ENCODE measurements at regions not wholly inside any gene's neighbourhood (a gene's known extent, or its start where the extent isn't known, plus 50 kb on each side); places are given as distances from the start of the nearest gene placed in this dataset.

DNA sequence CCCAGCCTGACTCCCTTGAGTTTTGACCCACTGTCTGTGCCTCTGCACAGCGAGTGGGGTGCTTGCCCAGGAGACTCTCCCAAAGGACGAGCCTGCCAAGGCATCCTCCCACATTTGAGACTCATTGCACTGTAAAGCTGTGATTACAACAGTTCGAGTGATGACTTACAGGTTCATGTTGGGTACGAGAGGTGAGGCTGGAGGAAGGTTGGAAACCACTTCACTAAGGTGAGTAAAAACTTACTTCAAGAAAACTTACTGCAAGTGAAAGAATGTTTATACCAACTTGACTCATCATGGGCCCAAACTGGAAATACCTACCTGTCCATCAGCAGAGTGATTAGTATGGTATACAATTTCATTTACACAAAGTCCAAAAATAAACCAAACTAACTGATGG, 360.1 kb upstream of the CDH11 start:
- no peaks in the 10 kb centered on the region for H3K4me1 ChIP-seq (ENCODE audit: control insufficient read depth, insufficient read depth, low read length)
- no peaks in the 10 kb centered on the region for H3K36me3 ChIP-seq (ENCODE audit: control insufficient read depth, insufficient read depth, low read length)
- H3K9me3 ChIP-seq (ENCODE audit: control insufficient read depth, insufficient read depth, low read length) = no peaks in the 10 kb centered on the region
- no peak overlapping the region for H3K4me3 ChIP-seq (ENCODE audit: low read depth, low read length)
- H3K9ac ChIP-seq (ENCODE audit: low read depth, low read length) = no peak overlapping the region
- H3K27ac ChIP-seq (ENCODE audit: low read depth, low read length) = no peak overlapping the region
- H3K27me3 ChIP-seq (ENCODE audit: control insufficient read depth, insufficient read depth, low read length) = no peaks in the 10 kb centered on the region; the same call in 1 of the 2 replicates

DNA sequence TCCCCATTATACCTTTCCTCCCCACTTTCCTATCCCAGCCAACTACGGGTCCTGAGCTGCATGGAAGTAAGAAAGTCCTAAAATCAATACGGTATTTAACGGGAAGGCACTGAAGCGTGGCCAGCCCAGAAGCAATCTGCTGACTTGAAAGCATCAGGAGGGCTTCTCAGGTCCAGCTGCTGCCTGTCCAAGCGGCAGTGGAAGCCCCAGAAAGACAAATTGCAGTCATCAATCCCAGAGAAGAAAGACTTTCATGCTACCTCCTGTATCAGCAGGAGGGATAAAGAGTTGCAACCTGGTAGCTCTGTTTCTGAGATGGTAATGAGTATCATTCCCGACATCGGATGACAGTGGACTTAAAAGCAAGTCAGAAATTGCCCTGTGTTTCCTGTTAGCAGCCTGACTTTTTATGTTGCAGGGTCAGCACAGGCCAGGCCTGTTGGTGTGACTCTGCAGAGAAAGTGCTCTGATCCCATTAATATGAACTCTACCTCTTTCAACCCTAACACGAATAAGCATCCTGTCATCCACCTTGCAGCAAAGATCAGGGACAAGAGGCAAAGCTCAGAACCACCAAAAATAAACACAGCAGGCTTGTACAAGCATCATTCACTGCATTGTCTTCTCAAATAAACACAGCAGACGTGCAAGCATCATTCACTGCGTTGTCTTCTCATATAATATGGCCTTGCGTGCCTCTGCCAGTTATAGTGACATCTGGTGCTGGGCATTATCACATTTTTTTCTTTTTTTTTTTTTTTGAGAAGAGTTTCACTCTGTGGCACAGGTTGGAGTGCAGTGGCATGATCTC, 358.6 kb upstream of the CDH11 start:
- Histone ChIP-seq H3K9ac (ENCODE audit: low read depth, low read length) (no peak overlapping the region), H3K27me3 (ENCODE audit: control insufficient read depth, insufficient read depth, low read length) (no peaks in the 10 kb centered on the region; the same call in 1 of the 2 replicates), H3K36me3 (ENCODE audit: control insufficient read depth, insufficient read depth, low read length) (no peaks in the 10 kb centered on the region), H3K9me3 (ENCODE audit: control insufficient read depth, insufficient read depth, low read length) (no peaks in the 10 kb centered on the region), H3K4me3 (ENCODE audit: low read depth, low read length) (no peak overlapping the region), H3K27ac (ENCODE audit: low read depth, low read length) (no peak overlapping the region), H3K4me1 (ENCODE audit: control insufficient read depth, insufficient read depth, low read length) (0 out of 2 replicates have a peak, but pooled peaks cover 2% of the 10 kb centered on the region)

DNA sequence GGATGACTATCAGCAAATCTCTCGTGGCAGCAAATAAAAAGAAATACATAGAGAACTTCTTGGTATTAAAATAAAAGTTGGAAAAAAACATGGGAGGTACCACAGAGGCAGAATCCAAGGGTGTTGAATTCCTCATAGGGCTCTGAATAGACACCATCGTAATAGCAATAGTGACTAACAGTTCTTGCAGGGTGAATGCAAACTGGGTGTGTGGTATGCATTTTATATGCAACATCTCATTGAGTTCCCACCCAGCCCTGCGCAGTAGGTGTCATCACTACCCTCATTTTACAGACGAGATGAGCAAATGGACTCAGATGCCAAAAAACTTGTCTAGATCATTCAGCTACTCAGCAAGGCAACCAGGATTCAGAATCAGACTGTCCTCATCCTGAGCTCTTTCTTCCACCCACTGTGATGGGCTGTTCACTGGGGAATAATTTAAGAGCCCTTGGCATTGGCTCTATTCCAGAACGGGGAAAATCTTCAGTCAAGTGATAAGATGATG, 354.6 kb upstream of the CDH11 start:
- H3K9me3 ChIP-seq (ENCODE audit: control insufficient read depth, insufficient read depth, low read length) = no peaks in the 10 kb centered on the region
- no peak overlapping the region for H3K9ac ChIP-seq (ENCODE audit: low read depth, low read length)
- no peaks in the 10 kb centered on the region; the same call in 1 of the 2 replicates for H3K27me3 ChIP-seq (ENCODE audit: control insufficient read depth, insufficient read depth, low read length)
- no peak overlapping the region for H3K27ac ChIP-seq (ENCODE audit: low read depth, low read length)
- no peak overlapping the region for H3K4me3 ChIP-seq (ENCODE audit: low read depth, low read length)
- no peaks in the 10 kb centered on the region for H3K36me3 ChIP-seq (ENCODE audit: control insufficient read depth, insufficient read depth, low read length)
- peaks cover 16% of the 10 kb centered on the region for H3K4me1 ChIP-seq (ENCODE audit: control insufficient read depth, insufficient read depth, low read length)

DNA sequence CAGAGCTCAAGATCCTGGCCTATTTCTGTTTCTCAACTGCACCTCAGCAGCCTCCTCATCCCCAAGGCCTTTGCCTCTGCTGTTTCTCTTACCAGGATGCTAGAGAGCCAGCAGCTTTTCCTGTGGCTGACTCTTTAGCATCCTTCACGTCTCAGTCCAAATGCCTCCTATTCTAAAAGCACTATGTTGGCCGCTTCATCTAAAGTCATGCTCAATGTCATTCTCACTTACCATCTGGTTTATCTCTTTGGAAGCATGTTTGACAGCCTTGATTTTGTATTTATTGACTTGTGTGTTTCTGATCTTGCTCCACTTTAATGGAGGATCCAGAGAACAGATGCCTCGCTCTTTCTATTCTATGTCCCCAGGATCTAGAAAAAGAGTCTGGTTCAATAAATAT, 351.8 kb upstream of the CDH11 start:
- no peak overlapping the region for H3K27ac ChIP-seq (ENCODE audit: low read depth, low read length)
- no peak overlapping the region for H3K4me3 ChIP-seq (ENCODE audit: low read depth, low read length)
- no peak overlapping the region for H3K9ac ChIP-seq (ENCODE audit: low read depth, low read length)
- H3K4me1 ChIP-seq (ENCODE audit: control insufficient read depth, insufficient read depth, low read length) = peaks cover 16% of the 10 kb centered on the region
- no peaks in the 10 kb centered on the region for H3K36me3 ChIP-seq (ENCODE audit: control insufficient read depth, insufficient read depth, low read length)
- H3K9me3 ChIP-seq (ENCODE audit: control insufficient read depth, insufficient read depth, low read length) = no peaks in the 10 kb centered on the region
- no peaks in the 10 kb centered on the region for H3K27me3 ChIP-seq (ENCODE audit: control insufficient read depth, insufficient read depth, low read length)

DNA sequence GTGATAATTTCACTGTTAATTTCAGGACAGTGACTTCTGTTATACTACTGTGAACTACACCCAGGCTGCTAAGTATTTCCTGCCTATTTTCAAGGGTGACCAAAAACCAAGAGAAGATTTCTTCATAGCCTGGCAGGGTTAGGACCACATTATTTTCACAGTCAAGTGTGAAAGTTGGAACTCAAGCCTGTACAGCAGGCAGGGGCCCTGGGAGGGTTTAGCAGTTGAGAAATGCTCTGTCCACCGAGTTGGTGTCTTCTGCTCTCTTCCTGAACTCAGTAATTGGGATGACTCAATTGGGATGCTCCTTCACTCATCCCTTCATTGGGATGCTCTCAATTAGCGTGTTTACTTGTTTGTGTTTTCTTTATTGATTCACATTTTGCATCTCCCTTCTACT, 347.3 kb upstream of the CDH11 start:
- Histone ChIP-seq H3K9me3 (ENCODE audit: control insufficient read depth, insufficient read depth, low read length) (no peaks in the 10 kb centered on the region), H3K9ac (ENCODE audit: low read depth, low read length) (no peak overlapping the region), H3K4me3 (ENCODE audit: low read depth, low read length) (no peak overlapping the region), H3K27ac (ENCODE audit: low read depth, low read length) (no peak overlapping the region), H3K4me1 (ENCODE audit: control insufficient read depth, insufficient read depth, low read length) (0 out of 2 replicates have a peak, but pooled peaks cover under 1% of the 10 kb centered on the region), H3K27me3 (ENCODE audit: control insufficient read depth, insufficient read depth, low read length) (no peaks in the 10 kb centered on the region), H3K36me3 (ENCODE audit: control insufficient read depth, insufficient read depth, low read length) (no peaks in the 10 kb centered on the region)

DNA sequence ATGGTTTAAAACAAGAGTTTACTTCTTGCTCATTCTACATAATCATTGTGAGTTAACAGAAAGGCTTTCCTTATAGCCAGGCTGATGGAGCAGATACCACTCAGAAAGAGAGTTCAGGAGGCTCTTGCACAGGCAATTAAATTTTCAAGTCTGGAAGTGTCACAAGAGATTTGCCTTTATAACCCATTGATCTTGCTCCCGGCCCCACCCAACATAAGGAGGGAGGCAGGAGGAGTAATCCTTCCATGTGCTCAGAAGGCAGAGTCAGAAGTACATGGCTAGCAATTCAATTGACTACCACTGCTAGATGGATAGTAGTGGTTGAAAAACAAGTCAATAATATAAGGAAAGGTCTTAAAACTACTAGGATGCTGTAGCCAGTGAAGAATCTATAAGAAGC, 346.3 kb upstream of the CDH11 start:
- Histone ChIP-seq H3K4me3 (ENCODE audit: low read depth, low read length) (no peak overlapping the region), H3K36me3 (ENCODE audit: control insufficient read depth, insufficient read depth, low read length) (no peaks in the 10 kb centered on the region), H3K9me3 (ENCODE audit: control insufficient read depth, insufficient read depth, low read length) (no peaks in the 10 kb centered on the region), H3K27ac (ENCODE audit: low read depth, low read length) (no peak overlapping the region), H3K9ac (ENCODE audit: low read depth, low read length) (no peak overlapping the region), H3K27me3 (ENCODE audit: control insufficient read depth, insufficient read depth, low read length) (no peaks in the 10 kb centered on the region), H3K4me1 (ENCODE audit: control insufficient read depth, insufficient read depth, low read length) (no peaks in the 10 kb centered on the region)

DNA sequence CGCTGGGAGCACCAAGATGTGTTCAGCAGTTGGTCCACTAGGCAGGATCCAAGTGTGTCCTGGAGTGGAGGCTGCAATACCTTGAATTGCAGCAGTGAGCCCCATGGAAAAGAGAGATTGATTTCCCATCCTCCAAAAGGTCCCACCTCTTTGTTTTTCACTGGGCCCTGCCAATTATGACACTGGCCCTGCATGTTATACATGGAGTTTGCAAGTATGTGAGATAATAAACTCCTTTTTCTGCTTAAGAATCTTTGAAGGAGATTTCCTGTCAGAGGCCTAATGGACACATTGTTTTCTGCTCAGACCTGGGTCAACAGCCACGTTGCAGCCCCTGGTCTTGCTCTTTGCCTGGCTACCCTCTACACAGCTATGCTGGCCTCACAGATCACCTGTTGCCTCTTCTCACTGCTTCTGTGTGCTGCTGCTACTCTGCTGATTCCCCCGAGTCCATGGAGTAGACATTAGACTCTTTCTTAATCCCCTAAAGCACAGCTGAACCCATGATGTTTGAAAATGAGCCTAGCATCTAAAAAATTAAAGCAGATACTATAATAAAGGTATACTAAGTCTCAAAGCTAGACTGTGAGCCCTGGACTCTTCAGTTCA, 341.9 kb upstream of the CDH11 start:
- no peak overlapping the region for H3K27ac ChIP-seq (ENCODE audit: low read depth, low read length)
- no peaks in the 10 kb centered on the region for H3K27me3 ChIP-seq (ENCODE audit: control insufficient read depth, insufficient read depth, low read length)
- H3K36me3 ChIP-seq (ENCODE audit: control insufficient read depth, insufficient read depth, low read length) = no peaks in the 10 kb centered on the region
- no peak overlapping the region for H3K9ac ChIP-seq (ENCODE audit: low read depth, low read length)
- H3K9me3 ChIP-seq (ENCODE audit: control insufficient read depth, insufficient read depth, low read length) = no peaks in the 10 kb centered on the region
- no peak overlapping the region for H3K4me3 ChIP-seq (ENCODE audit: low read depth, low read length)
- H3K4me1 ChIP-seq (ENCODE audit: control insufficient read depth, insufficient read depth, low read length) = no peaks in the 10 kb centered on the region

DNA sequence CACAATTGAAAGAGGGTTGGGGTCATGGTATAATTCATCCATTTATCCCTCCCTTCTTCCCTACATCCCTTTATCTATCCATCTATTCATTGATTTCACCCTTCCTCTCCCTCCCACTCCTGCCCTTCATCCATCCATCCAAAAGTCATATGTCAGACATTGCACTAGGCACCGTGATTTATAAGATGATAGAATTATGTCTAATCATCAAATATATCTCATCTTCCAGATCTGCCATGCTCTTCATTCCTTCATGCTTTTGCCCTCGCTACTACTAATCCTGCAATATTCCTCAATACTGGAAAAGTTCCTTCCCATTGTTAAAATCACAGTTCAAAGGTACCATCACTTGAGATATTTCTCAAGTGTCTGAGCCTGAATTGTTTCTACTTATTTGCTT, 335.2 kb upstream of the CDH11 start:
- Histone ChIP-seq H3K27me3 (ENCODE audit: control insufficient read depth, insufficient read depth, low read length) (no peaks in the 10 kb centered on the region), H3K9me3 (ENCODE audit: control insufficient read depth, insufficient read depth, low read length) (no peaks in the 10 kb centered on the region), H3K4me3 (ENCODE audit: low read depth, low read length) (no peak overlapping the region), H3K4me1 (ENCODE audit: control insufficient read depth, insufficient read depth, low read length) (no peaks in the 10 kb centered on the region), H3K27ac (ENCODE audit: low read depth, low read length) (no peak overlapping the region), H3K9ac (ENCODE audit: low read depth, low read length) (no peak overlapping the region), H3K36me3 (ENCODE audit: control insufficient read depth, insufficient read depth, low read length) (no peaks in the 10 kb centered on the region)

DNA sequence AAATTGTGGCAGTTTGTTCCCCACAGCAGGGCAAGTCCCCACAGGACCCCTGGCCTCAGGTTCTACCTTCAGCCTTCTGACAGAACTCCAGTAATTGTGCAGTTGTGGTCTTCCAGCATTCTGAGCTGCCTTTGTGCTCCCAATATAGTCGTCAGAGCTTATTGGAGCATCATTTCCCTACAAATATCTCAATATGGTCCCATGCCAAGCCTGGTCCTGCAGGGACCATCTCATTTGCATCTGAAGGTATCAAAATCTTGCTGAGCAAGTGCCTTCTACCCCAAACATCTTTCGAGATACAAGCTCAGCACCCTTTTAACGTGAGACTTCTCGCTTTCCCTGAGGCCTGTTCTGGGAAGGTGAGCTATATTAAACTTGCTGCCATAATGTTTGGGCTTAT, 333.9 kb upstream of the CDH11 start:
- Histone ChIP-seq H3K27ac (ENCODE audit: low read depth, low read length) (no peak overlapping the region), H3K9me3 (ENCODE audit: control insufficient read depth, insufficient read depth, low read length) (no peaks in the 10 kb centered on the region), H3K36me3 (ENCODE audit: control insufficient read depth, insufficient read depth, low read length) (no peaks in the 10 kb centered on the region), H3K9ac (ENCODE audit: low read depth, low read length) (no peak overlapping the region), H3K4me1 (ENCODE audit: control insufficient read depth, insufficient read depth, low read length) (no peaks in the 10 kb centered on the region), H3K27me3 (ENCODE audit: control insufficient read depth, insufficient read depth, low read length) (no peaks in the 10 kb centered on the region), H3K4me3 (ENCODE audit: low read depth, low read length) (no peak overlapping the region)

DNA sequence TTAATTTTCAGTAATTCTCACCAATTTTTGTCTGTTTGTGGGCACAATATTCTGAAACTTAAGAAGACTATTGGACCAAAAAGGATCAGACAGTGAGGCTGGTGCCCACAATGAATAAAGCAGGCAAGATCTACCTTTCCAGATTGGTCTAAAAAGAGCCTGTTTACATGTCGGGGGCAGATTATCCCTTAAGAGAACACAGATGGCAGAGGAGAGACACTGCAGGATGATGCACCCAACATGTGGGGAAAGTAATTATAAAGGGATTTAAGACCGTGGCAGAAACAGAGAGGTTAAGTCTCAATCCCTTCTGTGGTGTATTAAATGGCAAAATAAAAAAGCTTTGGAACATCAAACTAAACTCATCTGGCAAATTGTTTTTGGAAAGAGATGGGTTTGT, 331.8 kb upstream of the CDH11 start:
- Histone ChIP-seq H3K36me3 (ENCODE audit: control insufficient read depth, insufficient read depth, low read length) (no peaks in the 10 kb centered on the region), H3K27me3 (ENCODE audit: control insufficient read depth, insufficient read depth, low read length) (no peaks in the 10 kb centered on the region), H3K9me3 (ENCODE audit: control insufficient read depth, insufficient read depth, low read length) (no peaks in the 10 kb centered on the region; the same call in 1 of the 2 replicates), H3K4me1 (ENCODE audit: control insufficient read depth, insufficient read depth, low read length) (no peaks in the 10 kb centered on the region), H3K9ac (ENCODE audit: low read depth, low read length) (no peak overlapping the region), H3K4me3 (ENCODE audit: low read depth, low read length) (no peak overlapping the region), H3K27ac (ENCODE audit: low read depth, low read length) (no peak overlapping the region)

DNA sequence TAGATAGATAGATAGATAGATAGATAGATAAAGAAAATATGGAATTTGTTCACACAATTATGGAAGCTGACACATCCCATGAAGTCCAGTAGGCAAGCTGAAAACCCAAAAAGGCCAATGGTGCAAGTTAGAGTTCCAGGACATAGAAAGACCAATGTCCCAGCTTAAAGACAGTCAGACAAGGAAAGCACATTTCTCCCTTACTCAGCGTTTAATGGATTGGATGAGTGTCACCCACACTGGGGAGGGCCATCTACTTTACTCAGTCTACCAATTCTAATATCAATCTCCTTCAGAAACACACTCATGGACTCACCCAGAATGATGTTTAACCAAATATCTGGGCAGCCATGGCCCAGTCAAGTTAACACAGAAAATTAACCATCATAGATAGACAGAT, 327.7 kb upstream of the CDH11 start:
- H3K9ac ChIP-seq (ENCODE audit: low read depth, low read length) = no peak overlapping the region
- no peaks in the 10 kb centered on the region for H3K4me1 ChIP-seq (ENCODE audit: control insufficient read depth, insufficient read depth, low read length)
- no peak overlapping the region for H3K27ac ChIP-seq (ENCODE audit: low read depth, low read length)
- H3K9me3 ChIP-seq (ENCODE audit: control insufficient read depth, insufficient read depth, low read length) = no peaks in the 10 kb centered on the region; the same call in 1 of the 2 replicates
- no peaks in the 10 kb centered on the region for H3K27me3 ChIP-seq (ENCODE audit: control insufficient read depth, insufficient read depth, low read length)
- H3K36me3 ChIP-seq (ENCODE audit: control insufficient read depth, insufficient read depth, low read length) = no peaks in the 10 kb centered on the region
- no peak overlapping the region for H3K4me3 ChIP-seq (ENCODE audit: low read depth, low read length)

All from HUES48 (cell line).